ENCODE measurements at regions not wholly inside any gene's neighbourhood (a gene's known extent, or its start where the extent isn't known, plus 50 kb on each side); places are given as distances from the start of the nearest gene placed in this dataset.

DNA sequence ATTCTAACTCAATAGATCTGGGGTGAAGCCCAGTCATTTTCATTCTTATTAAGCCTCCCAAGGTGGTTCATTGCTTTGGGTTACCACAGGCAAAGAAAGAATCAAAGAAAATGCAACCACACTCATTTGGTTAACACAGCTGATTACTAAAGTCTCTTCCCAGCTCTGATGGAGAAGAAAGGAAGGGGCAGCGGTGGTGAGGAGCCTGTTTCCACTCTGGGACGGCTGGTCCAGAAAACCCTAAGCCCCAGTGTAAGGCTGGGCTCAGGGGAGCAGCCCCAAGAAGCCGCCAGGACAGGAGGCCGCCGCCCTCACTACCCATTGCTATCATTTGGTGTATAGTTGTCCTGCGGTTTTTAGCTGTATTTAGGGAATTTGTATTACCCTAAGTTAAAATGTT is 226.9 kb downstream of the CD83 start:
- H3K4me2 ChIP-seq = no peak overlapping the region
- no peaks in the 10 kb centered on the region for H3K36me3 ChIP-seq (replicated peaks in 1 of 2; ENCODE audit: control insufficient read depth in 1 of 2, insufficient read depth in 2 of 2, low read length in 1 of 2)
- no peaks in the 10 kb centered on the region for H3K9me3 ChIP-seq
- WGBS (ENCODE audit: low lambda C conversion rate) = 39% methylated on average over 6 of the region's 6 CpGs
- CTCF ChIA-PET = no interaction called here
- H3K27ac ChIP-seq (ENCODE audit: low read depth in 2 of 2, low read length in 1 of 2) = no peak overlapping the region
- H3K79me2 ChIP-seq (ENCODE audit: insufficient read depth) = no peaks in the 10 kb centered on the region
- no peaks in the 10 kb centered on the region for H4K20me1 ChIP-seq (ENCODE audit: insufficient read depth)
- no peaks in the 10 kb centered on the region for H3K27me3 ChIP-seq (ENCODE audit: insufficient read depth)
- POLR2A ChIA-PET = no interaction called here
- H2AFZ ChIP-seq (ENCODE audit: low read depth) = no peak overlapping the region
- H3K9ac ChIP-seq = no peak overlapping the region
- no peaks in the 10 kb centered on the region for H3F3A ChIP-seq (replicated peaks; ENCODE audit: insufficient read depth)
- TF ChIP-seq RCOR1 (IDR thresholded peaks at IDR 0.05; ENCODE audit: low read length) (no peak), GATA2 (CRISPR knock-in tag; IDR thresholded peaks at IDR 0.05) (no peak)
- no peaks in the 10 kb centered on the region for H3K4me1 ChIP-seq (ENCODE audit: control insufficient read depth in 1 of 2, insufficient read depth in 2 of 2, low read depth in 1 of 2, low read length in 1 of 2)
- DNase-seq = no peak
- no peaks in the 10 kb centered on the region for H3K9me2 ChIP-seq
- H3K4me3 ChIP-seq (ENCODE audit: low read depth in 2 of 2, low read length in 1 of 2) = no peak overlapping the region

GRCh38 chr6:14348389-14348788 is 230.8 kb downstream of the CD83 start:
- Histone ChIP-seq H3K27me3 (ENCODE audit: insufficient read depth) (no peaks in the 10 kb centered on the region), H3K4me1 (ENCODE audit: control insufficient read depth in 1 of 2, insufficient read depth in 2 of 2, low read depth in 1 of 2, low read length in 1 of 2) (no peaks in the 10 kb centered on the region), H2AFZ (ENCODE audit: low read depth) (no peak overlapping the region), H3F3A (replicated peaks; ENCODE audit: insufficient read depth) (no peaks in the 10 kb centered on the region), H3K9me2 (no peaks in the 10 kb centered on the region), H3K4me2 (no peak overlapping the region), H3K9me3 (no peaks in the 10 kb centered on the region), H3K4me3 (ENCODE audit: low read depth in 2 of 2, low read length in 1 of 2) (no peak overlapping the region), H3K9ac (no peak overlapping the region), H3K27ac (ENCODE audit: low read depth in 2 of 2, low read length in 1 of 2) (no peak overlapping the region), H3K79me2 (ENCODE audit: insufficient read depth) (no peaks in the 10 kb centered on the region), H4K20me1 (ENCODE audit: insufficient read depth) (no peaks in the 10 kb centered on the region), H3K36me3 (replicated peaks in 1 of 2; ENCODE audit: control insufficient read depth in 1 of 2, insufficient read depth in 2 of 2, low read length in 1 of 2) (no peaks in the 10 kb centered on the region)
- no peak for DNase-seq
- TF ChIP-seq FOXJ3 (CRISPR knock-in tag; IDR thresholded peaks at IDR 0.05) (no peak), GATA2 (CRISPR knock-in tag; IDR thresholded peaks at IDR 0.05) (no peak), JUND (IDR thresholded peaks at IDR 0.05) (no peak), SMC3 (IDR thresholded peaks at IDR 0.05; ENCODE audit: low read depth, low read length) (no peak), ELF1 (IDR thresholded peaks at IDR 0.05) (no peak), TCF12 (IDR thresholded peaks at IDR 0.05) (no peak), TEAD4 (IDR thresholded peaks at IDR 0.05; ENCODE audit: borderline replicate concordance, insufficient read depth) (no peak), RFX5 (IDR thresholded peaks at IDR 0.05; ENCODE audit: low read length) (no peak), FOSL2 (IDR thresholded peaks at IDR 0.05; ENCODE audit: borderline replicate concordance, low read depth) (no peak), RXRA (IDR thresholded peaks at IDR 0.05; ENCODE audit: borderline replicate concordance, low read depth) (no peak), CHD2 (IDR thresholded peaks at IDR 0.05; ENCODE audit: low read length, partially characterized antibody) (no peak), YY1 (IDR thresholded peaks at IDR 0.05; ENCODE audit: low read depth) (no peak)
- TF ChIP-seq, protein P1, sequence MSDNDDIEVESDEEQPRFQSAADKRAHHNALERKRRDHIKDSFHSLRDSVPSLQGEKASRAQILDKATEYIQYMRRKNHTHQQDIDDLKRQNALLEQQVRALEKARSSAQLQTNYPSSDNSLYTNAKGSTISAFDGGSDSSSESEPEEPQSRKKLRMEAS (IDR thresholded peaks at IDR 0.05; ENCODE audit: low read depth) = no peak
- TF ChIP-seq, protein P2, sequence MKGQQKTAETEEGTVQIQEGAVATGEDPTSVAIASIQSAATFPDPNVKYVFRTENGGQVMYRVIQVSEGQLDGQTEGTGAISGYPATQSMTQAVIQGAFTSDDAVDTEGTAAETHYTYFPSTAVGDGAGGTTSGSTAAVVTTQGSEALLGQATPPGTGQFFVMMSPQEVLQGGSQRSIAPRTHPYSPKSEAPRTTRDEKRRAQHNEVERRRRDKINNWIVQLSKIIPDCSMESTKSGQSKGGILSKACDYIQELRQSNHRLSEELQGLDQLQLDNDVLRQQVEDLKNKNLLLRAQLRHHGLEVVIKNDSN (IDR thresholded peaks at IDR 0.05; ENCODE audit: borderline replicate concordance, low read depth) = no peak
- TF ChIP-seq, protein P3, sequence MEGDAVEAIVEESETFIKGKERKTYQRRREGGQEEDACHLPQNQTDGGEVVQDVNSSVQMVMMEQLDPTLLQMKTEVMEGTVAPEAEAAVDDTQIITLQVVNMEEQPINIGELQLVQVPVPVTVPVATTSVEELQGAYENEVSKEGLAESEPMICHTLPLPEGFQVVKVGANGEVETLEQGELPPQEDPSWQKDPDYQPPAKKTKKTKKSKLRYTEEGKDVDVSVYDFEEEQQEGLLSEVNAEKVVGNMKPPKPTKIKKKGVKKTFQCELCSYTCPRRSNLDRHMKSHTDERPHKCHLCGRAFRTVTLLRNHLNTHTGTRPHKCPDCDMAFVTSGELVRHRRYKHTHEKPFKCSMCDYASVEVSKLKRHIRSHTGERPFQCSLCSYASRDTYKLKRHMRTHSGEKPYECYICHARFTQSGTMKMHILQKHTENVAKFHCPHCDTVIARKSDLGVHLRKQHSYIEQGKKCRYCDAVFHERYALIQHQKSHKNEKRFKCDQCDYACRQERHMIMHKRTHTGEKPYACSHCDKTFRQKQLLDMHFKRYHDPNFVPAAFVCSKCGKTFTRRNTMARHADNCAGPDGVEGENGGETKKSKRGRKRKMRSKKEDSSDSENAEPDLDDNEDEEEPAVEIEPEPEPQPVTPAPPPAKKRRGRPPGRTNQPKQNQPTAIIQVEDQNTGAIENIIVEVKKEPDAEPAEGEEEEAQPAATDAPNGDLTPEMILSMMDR (IDR thresholded peaks at IDR 0.05) = no peak
- ChIA-PET POLR2A (no interaction called here), CTCF (no interaction called here)
- WGBS (ENCODE audit: low lambda C conversion rate) = 50% methylated on average over 1 of the region's 1 CpG

Data from SK-N-SH (cell line).